Activated T-cell treated with anti-CD3 and anti-CD28 coated beads, Interleukin-2, amount 50 U/mL, for 24 hours (primary cell): ENCODE measurements at regions not wholly inside any gene's neighbourhood (a gene's known extent, or its start where the extent isn't known, plus 50 kb on each side); places are given as distances from the start of the nearest gene placed in this dataset.

Experiments
- DNase-seq: peaks from one replicate; pipeline ENCODE4 v3.0.0-alpha.2; 2020
- H3K27ac Mint-ChIP-seq: 2 replicates; pipeline ENCODE4 v1.8.0; 2020; ENCODE audit warnings: mild to moderate bottlenecking, mixed read lengths
- H3K27me3 Mint-ChIP-seq: 2 replicates; pipeline ENCODE4 v1.8.0; 2020; ENCODE audit warnings: mixed read lengths
- H3K36me3 Mint-ChIP-seq: 2 replicates; pipeline ENCODE4 v1.8.0; 2020; ENCODE audit warnings: low read depth, mixed read lengths
- H3K4me1 Mint-ChIP-seq: 2 replicates; pipeline ENCODE4 v1.8.0; 2020; ENCODE audit warnings: low read depth, mixed read lengths
- H3K4me3 Mint-ChIP-seq: 2 replicates; pipeline ENCODE4 v1.8.0; 2020; ENCODE audit warnings: mild to moderate bottlenecking, moderate library complexity, mixed read lengths
- H3K9me3 Mint-ChIP-seq: 2 replicates; pipeline ENCODE4 v1.8.0; 2020; ENCODE audit warnings: mixed read lengths

GRCh38 chr2:144686518-144687215 is 166.7 kb upstream of the ZEB2 start:
- no peak overlapping the region for H3K27ac Mint-ChIP-seq
- DNase-seq = no peak
- H3K4me3 Mint-ChIP-seq = no peak overlapping the region
- H3K36me3 Mint-ChIP-seq = no peaks in the 10 kb centered on the region
- no peaks in the 10 kb centered on the region for H3K9me3 Mint-ChIP-seq
- no peaks in the 10 kb centered on the region for H3K4me1 Mint-ChIP-seq
- peaks cover 14% of the 10 kb centered on the region for H3K27me3 Mint-ChIP-seq

GRCh38 chr2:144683966-144684365 is 164.0 kb upstream of the ZEB2 start:
- Mint-ChIP-seq H3K4me1 (no peaks in the 10 kb centered on the region), H3K4me3 (no peak overlapping the region), H3K9me3 (no peaks in the 10 kb centered on the region), H3K27me3 (peaks cover 12% of the 10 kb centered on the region), H3K27ac (no peak overlapping the region), H3K36me3 (no peaks in the 10 kb centered on the region)
- DNase-seq = no peak

- no peak overlapping the region for H3K27ac Mint-ChIP-seq
- no peaks in the 10 kb centered on the region for H3K9me3 Mint-ChIP-seq
- H3K4me3 Mint-ChIP-seq = no peak overlapping the region
- DNase-seq = no peak
- H3K27me3 Mint-ChIP-seq = peaks cover 9% of the 10 kb centered on the region
- H3K4me1 Mint-ChIP-seq = no peaks in the 10 kb centered on the region
- no peaks in the 10 kb centered on the region for H3K36me3 Mint-ChIP-seq
Observed at GRCh38 chr2:144683107-144683753, 163.3 kb upstream of the ZEB2 start.

- Mint-ChIP-seq H3K4me1 (no peaks in the 10 kb centered on the region), H3K9me3 (no peaks in the 10 kb centered on the region), H3K4me3 (no peak overlapping the region), H3K27me3 (peaks cover 7% of the 10 kb centered on the region), H3K36me3 (no peaks in the 10 kb centered on the region), H3K27ac (no peak overlapping the region)
- no peak for DNase-seq
Observed at GRCh38 chr2:144682248-144682647, 162.3 kb upstream of the ZEB2 start.

GRCh38 chr2:144681389-144681788 is 161.5 kb upstream of the ZEB2 start:
- peaks cover 7% of the 10 kb centered on the region for H3K27me3 Mint-ChIP-seq
- H3K9me3 Mint-ChIP-seq = no peaks in the 10 kb centered on the region
- H3K27ac Mint-ChIP-seq = no peak overlapping the region
- no peaks in the 10 kb centered on the region for H3K36me3 Mint-ChIP-seq
- no peaks in the 10 kb centered on the region for H3K4me1 Mint-ChIP-seq
- no peak for DNase-seq
- H3K4me3 Mint-ChIP-seq = no peak overlapping the region

GRCh38 chr2:144679942-144680341 is 160.0 kb upstream of the ZEB2 start:
- H3K27me3 Mint-ChIP-seq = no peaks in the 10 kb centered on the region
- DNase-seq = no peak
- no peaks in the 10 kb centered on the region for H3K36me3 Mint-ChIP-seq
- no peaks in the 10 kb centered on the region for H3K9me3 Mint-ChIP-seq
- H3K4me3 Mint-ChIP-seq = no peak overlapping the region
- H3K27ac Mint-ChIP-seq = no peak overlapping the region
- H3K4me1 Mint-ChIP-seq = no peaks in the 10 kb centered on the region

- Mint-ChIP-seq H3K4me3 (no peak overlapping the region), H3K4me1 (no peaks in the 10 kb centered on the region), H3K36me3 (no peaks in the 10 kb centered on the region), H3K27me3 (no peaks in the 10 kb centered on the region), H3K27ac (no peak overlapping the region), H3K9me3 (no peaks in the 10 kb centered on the region)
- no peak for DNase-seq
Observed at GRCh38 chr2:144678736-144679135, 158.8 kb upstream of the ZEB2 start.

- peaks cover 6% of the 10 kb centered on the region for H3K27me3 Mint-ChIP-seq
- no peak overlapping the region for H3K27ac Mint-ChIP-seq
- no peaks in the 10 kb centered on the region for H3K36me3 Mint-ChIP-seq
- H3K4me1 Mint-ChIP-seq = no peaks in the 10 kb centered on the region
- no peaks in the 10 kb centered on the region for H3K9me3 Mint-ChIP-seq
- no peak overlapping the region for H3K4me3 Mint-ChIP-seq
- DNase-seq = no peak
Observed at GRCh38 chr2:144675731-144676130, 155.8 kb upstream of the ZEB2 start.

- Mint-ChIP-seq H3K4me3 (no peak overlapping the region), H3K9me3 (no peaks in the 10 kb centered on the region), H3K36me3 (no peaks in the 10 kb centered on the region), H3K27me3 (peaks cover 6% of the 10 kb centered on the region), H3K4me1 (no peaks in the 10 kb centered on the region), H3K27ac (no peak overlapping the region)
- no peak for DNase-seq
Observed at GRCh38 chr2:144675331-144675730, 155.4 kb upstream of the ZEB2 start.

GRCh38 chr2:144674071-144674470 is 154.2 kb upstream of the ZEB2 start:
- H3K27ac Mint-ChIP-seq = no peak overlapping the region
- DNase-seq = no peak
- no peaks in the 10 kb centered on the region for H3K36me3 Mint-ChIP-seq
- no peak overlapping the region for H3K4me3 Mint-ChIP-seq
- peaks cover 6% of the 10 kb centered on the region for H3K27me3 Mint-ChIP-seq
- no peaks in the 10 kb centered on the region for H3K4me1 Mint-ChIP-seq
- no peaks in the 10 kb centered on the region for H3K9me3 Mint-ChIP-seq

GRCh38 chr2:144673456-144673855 is 153.5 kb upstream of the ZEB2 start:
- Mint-ChIP-seq H3K27ac (no peak overlapping the region), H3K36me3 (no peaks in the 10 kb centered on the region), H3K27me3 (peaks cover 6% of the 10 kb centered on the region), H3K4me1 (no peaks in the 10 kb centered on the region), H3K4me3 (no peak overlapping the region), H3K9me3 (no peaks in the 10 kb centered on the region)
- DNase-seq = no peak

GRCh38 chr2:144671695-144672455 is 152.0 kb upstream of the ZEB2 start:
- Mint-ChIP-seq H3K4me1 (no peaks in the 10 kb centered on the region), H3K27ac (no peak overlapping the region), H3K36me3 (no peaks in the 10 kb centered on the region), H3K4me3 (no peak overlapping the region), H3K27me3 (peaks cover 6% of the 10 kb centered on the region), H3K9me3 (no peaks in the 10 kb centered on the region)
- DNase-seq = no peak

- DNase-seq = no peak
- H3K4me1 Mint-ChIP-seq = peaks cover 2% of the 10 kb centered on the region
- H3K27me3 Mint-ChIP-seq = peaks cover 6% of the 10 kb centered on the region
- no peaks in the 10 kb centered on the region for H3K9me3 Mint-ChIP-seq
- H3K36me3 Mint-ChIP-seq = no peaks in the 10 kb centered on the region
- no peak overlapping the region for H3K27ac Mint-ChIP-seq
- H3K4me3 Mint-ChIP-seq = no peak overlapping the region
Observed at GRCh38 chr2:144670738-144671137, 150.8 kb upstream of the ZEB2 start.

GRCh38 chr2:144670080-144670479 is 150.2 kb upstream of the ZEB2 start:
- no peak for DNase-seq
- H3K9me3 Mint-ChIP-seq = no peaks in the 10 kb centered on the region
- H3K27me3 Mint-ChIP-seq = peaks cover 6% of the 10 kb centered on the region
- no peaks in the 10 kb centered on the region for H3K36me3 Mint-ChIP-seq
- no peak overlapping the region for H3K4me3 Mint-ChIP-seq
- peaks cover 2% of the 10 kb centered on the region for H3K4me1 Mint-ChIP-seq
- H3K27ac Mint-ChIP-seq = no peak overlapping the region
